ENCODE measurements at regions not wholly inside any gene's neighbourhood (a gene's known extent, or its start where the extent isn't known, plus 50 kb on each side); places are given as distances from the start of the nearest gene placed in this dataset.
"Not testable (repeated sequence)": the region's sequence is repeated elsewhere in the genome, so short reads cannot be mapped to it uniquely, and the experiment has no call there.

DNA sequence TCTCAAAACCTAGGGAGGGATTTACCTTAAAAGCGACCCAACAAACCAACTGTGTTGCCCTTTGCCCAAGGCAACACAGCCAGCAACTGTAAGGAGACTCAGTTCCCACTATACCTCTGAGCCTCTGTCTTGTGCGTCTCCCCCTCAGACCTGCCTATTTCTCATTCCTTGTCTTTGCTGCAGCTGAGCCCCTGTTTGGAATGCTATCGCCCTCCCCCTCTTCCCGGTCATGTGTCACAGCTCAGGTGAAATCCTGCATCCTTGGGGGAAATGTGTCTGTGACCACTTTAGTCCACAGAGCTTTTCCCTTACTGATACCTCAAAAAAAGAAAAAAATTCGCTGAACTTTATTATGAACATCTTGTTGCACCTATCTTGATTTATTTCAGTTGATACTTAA, 52.0 kb upstream of the LRIG1 start:
- no peak for DNase-seq

DNA sequence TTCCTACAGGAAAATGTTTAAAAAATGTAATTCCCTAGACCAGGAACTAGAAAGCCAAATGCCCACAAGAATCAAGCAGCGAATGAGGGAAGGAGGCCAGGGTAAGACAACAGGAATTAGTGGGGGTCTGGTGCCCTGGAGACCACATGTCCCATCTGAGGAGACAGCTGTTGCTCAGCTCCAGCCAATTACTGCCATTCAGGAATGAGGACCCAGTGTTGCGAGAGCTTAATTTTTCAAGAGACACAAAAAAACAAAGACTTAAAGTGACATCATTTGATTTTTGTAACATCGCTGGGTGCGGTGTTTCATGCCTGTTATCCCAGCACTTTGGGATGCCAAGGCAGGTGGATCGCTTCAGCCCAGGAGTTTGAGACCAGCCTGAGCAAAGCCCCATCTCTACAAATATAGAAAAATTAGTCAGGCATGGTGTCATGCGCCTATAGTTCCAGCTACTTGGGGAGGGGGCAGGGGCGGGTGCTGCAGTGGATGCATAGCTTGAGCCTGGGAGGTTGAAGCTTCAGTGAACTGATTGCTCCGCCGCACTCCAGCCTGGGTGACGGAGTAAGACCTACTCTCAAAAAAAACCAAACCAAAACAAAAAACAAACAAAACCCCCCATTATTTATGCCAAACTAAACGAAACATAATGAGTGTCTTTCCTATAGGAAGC, 52.8 kb upstream of the LRIG1 start:
- DNase-seq: no peak

GRCh38 chr3:66554178-66554577, 53.4 kb upstream of the LRIG1 start:
- no peak for DNase-seq

GRCh38 chr3:66555214-66555844, 54.5 kb upstream of the LRIG1 start:
- DNase-seq: no peak

DNA sequence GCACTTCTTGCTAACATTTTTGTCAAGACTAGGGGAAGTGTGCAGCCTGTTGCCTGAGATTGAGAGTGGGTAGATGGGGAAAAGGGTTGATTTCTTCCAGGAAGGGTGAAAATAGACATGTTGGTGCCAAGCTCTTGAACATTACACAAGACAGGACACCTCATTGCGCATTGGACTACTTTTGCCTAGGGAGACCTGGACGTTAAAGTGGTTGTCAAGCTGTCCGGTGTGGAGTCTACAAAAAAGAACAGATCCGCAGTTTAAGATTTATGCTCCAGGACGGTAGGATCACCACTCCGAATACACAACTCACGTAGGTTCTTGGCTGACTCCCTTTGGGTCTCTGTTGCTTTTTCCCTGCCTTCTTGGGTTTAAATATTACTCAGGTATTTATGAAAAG, 56.3 kb upstream of the LRIG1 start:
- DNase-seq: no peak

DNA sequence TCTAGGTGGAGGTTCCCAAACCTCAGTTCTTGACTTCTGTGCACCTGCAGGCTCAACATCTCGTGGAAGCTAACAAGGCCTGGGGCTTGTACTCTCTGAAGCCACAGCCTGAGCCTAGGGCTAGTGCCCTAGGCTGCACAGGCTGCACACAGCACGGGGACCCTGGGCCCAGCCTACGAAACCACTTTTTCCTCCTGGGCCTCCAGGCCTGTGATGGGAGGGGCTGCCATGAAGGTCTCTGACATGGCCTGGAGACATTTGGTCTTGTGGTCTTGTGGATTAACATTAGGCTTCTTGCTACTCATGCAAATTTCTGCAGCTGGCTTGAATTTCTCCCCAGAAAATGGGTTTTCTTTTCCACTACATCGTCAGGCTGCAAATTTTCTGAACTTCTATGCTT, 59.1 kb upstream of the LRIG1 start:
- not testable (repeated sequence) for DNase-seq

DNA sequence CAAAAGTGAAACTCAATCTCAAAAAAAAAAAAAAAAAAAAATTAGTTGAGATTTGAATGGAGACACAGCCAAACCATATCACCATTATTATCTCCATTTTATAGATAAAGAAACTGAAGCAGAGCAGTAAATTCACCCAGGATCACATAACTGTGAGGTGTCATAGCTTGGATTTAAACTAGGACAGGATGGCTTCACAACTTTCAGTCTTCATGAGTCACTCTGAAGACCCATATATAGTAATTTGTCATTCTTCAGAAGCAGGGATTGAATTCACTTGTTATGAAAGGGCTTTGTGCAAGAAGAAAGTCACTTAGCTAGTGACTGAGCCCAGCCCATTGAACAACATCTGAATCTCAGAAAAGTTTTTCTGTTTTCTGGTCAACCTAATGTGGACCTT, 60.5 kb upstream of the LRIG1 start:
- DNase-seq: no peak

- no peak for DNase-seq
Measured at GRCh38 chr3:66565301-66565700, 64.5 kb upstream of the LRIG1 start.

DNA sequence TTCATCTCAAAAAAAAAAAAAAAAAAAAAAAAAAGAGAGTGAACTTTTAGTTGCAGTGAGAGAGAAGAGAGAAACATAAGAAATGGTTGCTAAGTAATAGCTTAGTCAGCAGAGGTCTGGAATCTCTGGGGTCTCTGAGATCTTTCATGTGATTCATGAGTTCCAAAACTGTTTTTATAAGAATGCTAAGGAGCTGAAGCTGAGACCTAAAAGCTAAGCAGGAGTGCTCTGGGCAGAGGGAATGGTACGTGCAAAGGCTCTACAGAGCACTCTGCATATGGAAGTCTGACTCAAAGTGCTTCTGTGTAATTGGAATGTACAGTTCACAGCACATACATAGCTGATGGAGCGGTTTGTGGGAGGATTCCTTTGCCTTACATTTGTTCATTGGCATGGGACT, 66.3 kb upstream of the LRIG1 start:
- no peak for DNase-seq

DNA sequence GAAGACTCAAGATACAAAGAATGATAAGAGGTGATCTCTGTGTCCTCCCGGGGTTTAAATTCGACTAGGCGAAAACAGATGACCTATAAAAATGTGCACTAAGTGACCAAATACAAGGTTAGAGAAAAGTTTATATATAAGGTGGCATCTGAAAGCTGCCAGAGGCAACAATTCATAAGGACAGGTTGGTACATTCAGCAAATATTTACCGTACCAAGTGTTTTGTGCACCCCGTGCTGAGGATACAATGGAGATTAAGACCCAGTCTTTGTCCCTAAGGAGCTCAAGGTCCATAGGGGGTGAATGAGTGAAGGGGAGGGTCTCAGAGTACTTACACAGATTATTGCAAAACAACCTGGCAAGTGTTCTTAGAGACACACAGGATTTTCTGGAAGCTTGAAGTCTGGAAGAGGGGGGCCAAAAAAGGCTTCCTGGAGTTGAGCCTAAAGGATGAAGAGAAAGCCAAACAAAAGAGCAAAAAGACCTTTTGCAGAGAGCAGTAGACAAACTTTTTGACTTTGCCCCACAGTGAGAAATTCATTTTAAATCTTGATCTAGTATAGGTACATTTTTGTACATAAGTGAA, 71.4 kb upstream of the LRIG1 start:
- peak in 1 of 58 donors; percentile 13 for DNase-seq

- DNase-seq: no peak
Measured at GRCh38 chr3:66572938-66573710, 72.3 kb upstream of the LRIG1 start.

DNA sequence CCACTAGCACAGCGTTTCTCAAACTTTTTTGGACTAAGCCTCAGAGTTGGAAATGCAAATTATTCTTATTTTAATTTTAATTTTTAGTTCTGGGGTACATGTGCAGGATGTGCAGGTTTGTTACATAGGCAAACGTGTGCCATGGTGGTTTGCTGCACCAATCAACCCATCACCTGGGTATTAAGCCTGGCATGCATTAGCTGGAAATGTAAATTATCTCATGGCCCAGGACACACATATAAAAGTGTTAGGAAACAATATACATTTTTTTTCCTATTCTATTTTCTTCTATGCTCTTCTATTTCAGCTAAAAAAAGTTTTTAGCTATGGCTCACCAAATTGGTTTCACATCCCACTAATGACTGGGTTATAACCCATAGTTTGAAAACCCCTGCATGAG, 73.3 kb upstream of the LRIG1 start:
- DNase-seq: no peak

DNA sequence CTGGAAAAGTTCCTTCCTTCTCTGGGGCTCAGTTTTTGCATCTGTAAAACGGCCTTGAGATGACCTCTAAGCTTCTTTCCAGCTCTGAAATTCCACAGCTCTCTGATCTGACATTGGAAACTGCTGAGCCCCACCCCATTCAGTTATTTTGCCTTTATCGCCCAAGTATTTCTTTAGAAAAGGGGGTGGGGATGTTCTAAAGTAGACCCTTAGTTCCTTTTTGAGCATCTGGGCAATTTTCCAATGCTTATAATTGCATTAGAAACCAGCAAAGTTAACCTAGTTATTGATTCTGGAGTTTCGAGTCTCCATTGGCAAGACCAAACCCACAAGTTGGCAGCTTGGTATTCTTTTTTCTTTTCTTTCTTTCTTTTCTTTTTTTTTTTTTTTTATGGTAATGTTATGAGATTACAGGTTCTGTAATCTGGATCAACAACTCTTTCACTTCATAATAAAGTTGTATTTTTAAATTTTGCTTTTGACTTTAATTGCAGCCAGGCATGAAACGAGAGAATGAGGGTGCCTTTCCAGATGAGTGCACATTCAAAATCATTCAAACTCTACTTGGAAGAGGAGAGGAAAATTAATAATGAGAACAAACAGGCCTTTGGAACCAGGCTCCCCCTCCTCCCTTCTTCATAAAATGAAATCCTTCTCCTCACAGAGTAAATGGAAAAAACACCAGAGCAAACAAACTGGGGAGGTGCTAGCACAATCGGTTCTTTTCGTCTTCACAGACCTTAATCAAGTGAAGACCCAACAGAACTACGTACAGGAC, 76.8 kb upstream of the LRIG1 start:
- DNase-seq: peak in 8 of 58 donors; percentile 4 to 54 (median 20)

DNA sequence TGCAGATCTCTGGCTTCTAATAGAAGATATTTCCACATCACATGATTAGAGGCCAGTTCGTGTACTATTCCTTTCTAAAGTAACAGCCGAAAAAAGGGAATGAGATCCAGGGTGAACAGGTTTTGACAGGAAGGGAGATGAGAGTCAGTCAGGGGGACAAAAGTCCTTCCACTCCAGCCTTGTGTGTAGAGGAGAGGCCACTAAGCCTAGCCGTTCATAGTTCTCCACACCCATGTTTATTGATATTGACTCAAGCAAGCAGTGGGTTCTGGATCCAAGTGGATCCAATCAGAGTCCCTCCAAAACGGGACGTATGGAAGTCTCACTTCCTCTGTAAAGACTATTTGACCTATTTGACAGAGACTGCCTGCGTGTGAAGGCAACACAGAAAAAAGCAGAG, 80.4 kb upstream of the LRIG1 start:
- no peak for DNase-seq

DNA sequence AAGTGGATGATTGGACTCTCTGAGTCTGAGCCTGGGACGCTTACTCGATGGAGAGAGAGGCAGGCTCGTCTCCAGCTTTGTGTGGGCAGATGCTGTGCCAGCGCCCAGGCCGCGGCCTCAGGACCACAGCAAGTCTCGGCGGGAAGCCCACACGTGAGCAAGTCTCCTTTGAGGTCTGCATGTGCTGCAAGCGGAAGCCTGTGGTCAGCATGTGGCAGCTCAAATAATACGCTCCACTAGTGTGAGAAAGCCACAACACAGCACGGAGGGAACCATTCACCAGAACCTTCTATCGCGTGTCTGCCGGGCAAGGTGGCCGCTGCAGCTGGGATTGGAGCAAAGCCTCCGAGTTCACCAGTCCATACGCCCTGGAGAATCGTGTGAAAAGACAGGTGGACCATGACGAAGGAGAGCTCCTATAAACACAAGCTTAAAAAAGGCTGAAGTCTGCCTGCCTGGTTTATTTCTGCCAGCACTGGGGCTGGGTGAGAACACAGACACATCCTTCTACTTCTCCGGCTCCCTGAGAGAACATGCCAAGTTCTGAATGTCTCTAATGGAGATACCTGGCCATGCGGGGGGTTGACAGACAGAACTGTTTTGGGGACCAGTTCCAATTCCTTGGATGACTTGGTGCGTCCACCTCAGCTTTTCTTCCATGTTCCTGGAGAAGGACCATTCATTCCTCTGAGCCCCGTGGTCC, 82.0 kb upstream of the LRIG1 start:
- no peak for DNase-seq

DNA sequence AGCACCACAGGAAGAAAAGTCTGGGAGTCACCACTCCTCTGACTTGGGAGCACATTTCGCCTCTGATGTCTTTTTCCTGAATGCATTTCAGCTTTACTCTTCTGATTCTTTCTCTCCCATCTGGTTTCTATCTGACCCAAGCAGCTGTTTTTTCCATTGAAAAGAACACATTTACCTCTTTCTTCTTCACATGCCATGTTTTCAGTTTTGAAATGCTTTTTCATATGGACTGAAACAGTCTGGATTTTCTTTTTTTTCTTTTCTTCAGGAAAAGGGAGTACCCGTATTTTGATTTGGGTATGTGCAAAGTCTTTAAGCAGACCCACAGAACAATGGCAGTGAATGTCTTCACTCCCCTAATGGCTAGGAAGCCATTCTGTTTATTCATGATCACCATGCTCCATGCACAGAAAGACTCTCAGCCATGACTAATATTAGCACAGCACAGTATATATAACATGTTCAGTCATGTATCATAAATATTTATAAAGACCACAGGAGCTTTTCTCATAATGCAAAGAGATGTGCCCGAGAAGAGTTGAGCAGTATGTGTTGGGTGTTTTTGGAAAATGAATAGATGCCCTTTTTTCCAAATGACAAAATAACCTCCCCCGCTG, 82.7 kb upstream of the LRIG1 start:
- DNase-seq: no peak

GRCh38 chr3:66585520-66586095, 84.8 kb upstream of the LRIG1 start:
- DNase-seq: no peak

DNA sequence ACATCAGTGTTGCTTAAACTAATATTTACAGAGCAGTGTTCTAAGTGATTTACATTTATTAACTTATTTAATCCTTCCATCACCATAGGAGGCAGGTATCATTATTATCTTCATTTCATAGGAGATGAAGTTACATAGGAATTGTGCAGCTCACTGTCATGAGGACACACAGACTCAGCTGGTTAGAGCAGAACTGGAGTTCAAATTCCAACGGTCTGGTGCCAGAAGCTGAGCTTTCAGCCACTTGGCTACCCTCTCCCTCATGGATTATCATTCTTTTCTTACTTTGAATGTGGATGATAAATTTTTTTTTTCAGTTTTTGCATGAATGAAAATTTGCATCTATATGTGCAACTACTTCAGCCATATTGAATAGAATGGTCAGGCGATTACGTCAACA, 86.0 kb upstream of the LRIG1 start:
- no peak for DNase-seq

DNA sequence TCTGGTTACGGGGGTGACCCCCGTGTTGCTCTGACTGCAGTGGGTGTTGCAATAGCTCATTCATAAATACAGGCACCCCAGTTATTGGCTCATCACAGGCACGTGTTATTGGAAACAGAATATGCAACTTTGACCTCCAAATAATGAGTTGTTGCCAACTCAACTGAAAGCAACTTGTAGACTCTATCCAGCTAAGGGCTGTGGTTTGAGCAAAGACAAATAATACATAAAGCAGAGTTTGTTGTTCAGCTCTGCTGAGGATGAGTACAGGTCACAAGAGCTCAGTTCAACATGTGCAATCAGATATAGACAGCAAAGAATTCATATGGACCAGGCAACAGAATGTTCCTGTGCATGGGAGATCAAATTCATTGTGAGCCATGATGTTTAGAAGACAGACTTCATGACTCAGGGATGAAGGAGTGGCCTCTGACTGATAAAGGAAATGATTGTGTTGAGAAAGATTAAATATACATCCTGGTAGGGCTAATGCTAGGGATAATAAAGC, 87.6 kb upstream of the LRIG1 start:
- DNase-seq: no peak

Measured in anterior cingulate cortex (tissue), 58 donors.